Psoas muscle (tissue), 7 donors: ENCODE measurements at regions not wholly inside any gene's neighbourhood (a gene's known extent, or its start where the extent isn't known, plus 50 kb on each side); places are given as distances from the start of the nearest gene placed in this dataset.

Experiments used
- ATAC-seq, 4 donors: fragments of 200-7000 bp; cut with Tn5 transposase; one replicate each; pipeline ENCODE4 v1.9.1; 2020; ENCODE audit warnings: moderate library complexity in 3 of 4, mild to moderate bottlenecking in 2 of 4
- DNase-seq, 2 donors: peaks; one replicate each; pipeline ENCODE4 v3.0.0-alpha.2; 2020
- H3K27ac ChIP-seq: fragments of 200-600 bp; one replicate; pipeline ENCODE4 v1.8.0; 2022
- H3K27me3 ChIP-seq, 3 donors: fragments of 200-600 bp in 1 of 3; one replicate each; pipeline versions ENCODE4 v1.6.1 to v1.8.0; 2013 to 2022; ENCODE audit warnings: low read length in 2 of 3, mild to moderate bottlenecking in 2 of 3, moderate library complexity in 1 of 3; ENCODE audit not compliant: insufficient read depth in 3 of 3
- H3K36me3 ChIP-seq, 2 donors: fragments of 200-600 bp in 1 of 2; one replicate each; pipeline versions ENCODE4 v1.6.1 to v1.8.0; 2013 to 2022; ENCODE audit warnings: low read depth in 1 of 2, mild to moderate bottlenecking in 1 of 2, moderate library complexity in 1 of 2; ENCODE audit not compliant: insufficient read depth in 1 of 2
- H3K4me1 ChIP-seq: fragments of 200-600 bp; one replicate; pipeline ENCODE4 v1.8.0; 2022
- H3K4me3 ChIP-seq: fragments of 200-600 bp; one replicate; pipeline ENCODE4 v1.8.0; 2022; ENCODE audit warnings: mild to moderate bottlenecking
- H3K9me3 ChIP-seq: fragments of 200-600 bp; one replicate; pipeline ENCODE4 v1.8.0; 2022
- CTCF ChIP-seq: fragments of 200-600 bp; IDR thresholded peaks from one replicate; pipeline ENCODE4 v1.8.0; 2022; ENCODE audit warnings: antibody characterized with exemption
- WGBS, 3 donors: extraction: QIAGEN DNeasy Blood & Tissue Kit; methylation state at CpG; one replicate each; pipeline versions ENCODE4 v1.1.6 to v1.1.7; 2013; 5-methylcytosine and 5-hydroxymethylcytosine counted together
- intact Hi-C, 2 donors: fragments of 100-400 bp; cut with DNase I; formaldehyde crosslinking; loops; one replicate each; pipeline versions ENCODE4 v1.11.0 to v1.14.2; 2022
- donor health status: healthy with polysubstance abuse.
- donor health status: DM: no; HTN: no; CAD: no; lungs with moderate emphysema.
- donor health status: Bipolar disorder and iron deficiency.
- donor health status: healthy.
- donor health status: DM: yes; HTN: yes; CAD: no.
- donor health status: DM: no; HTN: no; CAD: no.
- donor health status: DM: yes; HTN: yes; CAD: no.

GRCh38 chr6:12575961-12576360, 140.6 kb upstream of the PHACTR1 start:
- intact Hi-C loops: no loop called here
- 69 to 74% (median 72%) methylated on average over 4 of the region's 4 CpGs for WGBS, 3 donors

GRCh38 chr6:12576389-12576788, 140.2 kb upstream of the PHACTR1 start:
- Histone ChIP-seq H3K9me3 (no peaks in the 10 kb centered on the region), H3K36me3 (no peaks in the 10 kb centered on the region), H3K4me1 (no peaks in the 10 kb centered on the region), H3K27me3 (no peaks in the 10 kb centered on the region), H3K4me3 (no peak overlapping the region), H3K27ac (no peak overlapping the region)
- 79 to 90% (median 84%) methylated on average over 2 of the region's 2 CpGs for WGBS, 3 donors
- ATAC-seq (no peak), DNase-seq (no peak)
- TF ChIP-seq CTCF: no peak
- intact Hi-C loops: no loop called here

More at GRCh38 chr6:12575961-12576360, 140.6 kb upstream of the PHACTR1 start:
- ATAC-seq: no peak
- Histone ChIP-seq H3K27me3 (no peaks in the 10 kb centered on the region), H3K9me3 (no peaks in the 10 kb centered on the region), H3K4me3 (no peak overlapping the region), H3K27ac (no peak overlapping the region), H3K36me3 (no peaks in the 10 kb centered on the region), H3K4me1 (no peaks in the 10 kb centered on the region)
- no peak for DNase-seq
- TF ChIP-seq CTCF: no peak

GRCh38 chr6:12577124-12577850, 139.3 kb upstream of the PHACTR1 start:
- ATAC-seq: no peak
- H3K9me3 ChIP-seq: no peaks in the 10 kb centered on the region
- TF ChIP-seq CTCF: no peak
- no peaks in the 10 kb centered on the region for H3K27me3 ChIP-seq
- no peak for DNase-seq
- intact Hi-C loops: no loop called here
- no peak overlapping the region for H3K4me3 ChIP-seq
- no peaks in the 10 kb centered on the region for H3K36me3 ChIP-seq
- H3K27ac ChIP-seq: no peak overlapping the region
- WGBS, 3 donors: 76 to 79% (median 76%) methylated on average over 8 of the region's 8 CpGs
- H3K4me1 ChIP-seq: no peaks in the 10 kb centered on the region

GRCh38 chr6:12578097-12578496, 138.5 kb upstream of the PHACTR1 start:
- no peak overlapping the region for H3K27ac ChIP-seq
- DNase-seq (no peak), ATAC-seq (no peak)
- H3K36me3 ChIP-seq: no peaks in the 10 kb centered on the region
- H3K9me3 ChIP-seq: no peaks in the 10 kb centered on the region
- H3K4me1 ChIP-seq: no peaks in the 10 kb centered on the region
- TF ChIP-seq CTCF: no peak
- H3K27me3 ChIP-seq: no peaks in the 10 kb centered on the region
- intact Hi-C loops: no loop called here
- no peak overlapping the region for H3K4me3 ChIP-seq

GRCh38 chr6:12578751-12579150, 137.8 kb upstream of the PHACTR1 start:
- WGBS, 3 donors: 90 to 92% (median 91%) methylated on average over 3 of the region's 3 CpGs
- TF ChIP-seq CTCF: no peak
- no peaks in the 10 kb centered on the region for H3K9me3 ChIP-seq
- H3K4me1 ChIP-seq: no peaks in the 10 kb centered on the region
- no peaks in the 10 kb centered on the region for H3K27me3 ChIP-seq
- intact Hi-C loops: no loop called here
- DNase-seq (no peak), ATAC-seq (no peak)
- H3K4me3 ChIP-seq: no peak overlapping the region
- H3K36me3 ChIP-seq: no peaks in the 10 kb centered on the region
- no peak overlapping the region for H3K27ac ChIP-seq
